Stimulated activated CD4-positive, alpha-beta T cell treated with anti-CD3 and anti-CD28 coated beads, Interleukin-2, amount 100 ng/mL, for 48 hours (primary cell): ENCODE measurements at regions not wholly inside any gene's neighbourhood (a gene's known extent, or its start where the extent isn't known, plus 50 kb on each side); places are given as distances from the start of the nearest gene placed in this dataset.
"Not testable (repeated sequence)": the region's sequence is repeated elsewhere in the genome, so short reads cannot be mapped to it uniquely, and the experiment has no call there.

Experiments
- DNase-seq, 2 donors: peaks; one replicate each; pipeline ENCODE4 v3.0.0-alpha.2; 2020

GRCh38 chr10:65341323-65341925, 1584.4 kb upstream of the LRRTM3 start:
- DNase-seq: no peak

- no peak for DNase-seq
Observed at GRCh38 chr10:65342245-65342644, 1583.6 kb upstream of the LRRTM3 start.

GRCh38 chr10:65346466-65346865, 1579.4 kb upstream of the LRRTM3 start:
- DNase-seq: no peak

DNA sequence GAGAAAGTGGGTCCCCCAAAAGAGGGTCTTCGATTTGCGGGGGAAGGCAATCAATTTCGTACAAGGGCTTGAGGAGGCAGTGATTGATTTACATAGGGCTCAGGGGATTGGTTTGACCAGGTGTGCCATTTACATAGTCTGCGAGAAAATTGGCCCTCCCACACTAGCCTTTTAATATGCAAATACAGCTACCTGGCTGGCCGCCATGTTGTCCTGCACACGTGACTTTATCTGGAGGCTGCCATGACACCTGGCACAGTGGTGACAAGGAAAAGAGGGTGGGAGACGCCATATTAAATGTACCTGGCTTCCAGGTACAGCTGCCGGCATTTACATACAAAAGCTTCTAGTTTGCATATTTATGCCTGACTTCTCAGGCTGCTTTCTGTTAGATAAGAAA, 1577.2 kb upstream of the LRRTM3 start:
- DNase-seq: no peak

GRCh38 chr10:65350611-65351010, 1575.2 kb upstream of the LRRTM3 start:
- no peak for DNase-seq

DNA sequence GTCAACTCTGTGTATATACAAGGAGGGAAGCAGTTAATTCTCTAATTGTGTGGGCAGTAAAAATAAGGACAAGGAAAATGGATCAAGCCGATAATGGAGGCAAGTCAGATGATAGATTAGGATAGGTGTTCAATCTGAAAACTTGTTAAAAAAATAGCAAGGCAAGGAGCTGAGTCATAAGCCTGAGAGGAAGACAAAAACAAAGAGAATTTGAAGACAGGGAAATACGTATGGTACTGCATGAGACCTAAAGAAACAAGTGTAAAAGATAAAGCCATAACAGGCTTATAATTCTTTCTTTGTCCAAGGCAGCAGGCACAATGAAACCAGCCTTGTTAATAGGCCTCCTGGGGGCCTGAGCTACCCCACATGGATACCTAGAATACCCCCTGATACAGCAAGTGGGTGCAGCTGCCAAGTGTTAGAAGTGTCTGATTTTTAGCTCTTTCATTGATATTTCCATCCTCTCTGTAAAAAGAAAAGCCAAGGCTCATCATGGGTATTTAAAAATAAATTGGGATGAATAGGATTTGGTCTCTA, 1570.6 kb upstream of the LRRTM3 start:
- DNase-seq: no peak

DNA sequence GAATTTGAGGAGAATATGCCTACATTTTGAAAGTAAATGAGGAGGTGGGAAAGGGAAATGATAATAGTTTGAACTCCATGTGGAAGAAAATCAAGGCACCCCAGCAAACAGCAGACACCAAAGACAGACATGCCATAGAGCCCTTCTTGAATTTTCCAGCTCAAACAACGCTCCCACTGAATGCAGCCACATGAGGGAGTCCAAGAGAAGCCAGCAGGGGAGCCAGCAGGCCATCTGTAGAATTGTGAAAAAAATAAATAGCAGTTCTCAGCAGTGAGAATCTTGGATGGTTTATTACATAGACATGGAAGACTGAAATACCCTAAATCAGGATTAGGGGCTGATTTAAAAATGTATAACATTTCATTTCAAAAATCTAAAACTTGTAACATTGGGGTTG, 1567.3 kb upstream of the LRRTM3 start:
- no peak for DNase-seq

DNA sequence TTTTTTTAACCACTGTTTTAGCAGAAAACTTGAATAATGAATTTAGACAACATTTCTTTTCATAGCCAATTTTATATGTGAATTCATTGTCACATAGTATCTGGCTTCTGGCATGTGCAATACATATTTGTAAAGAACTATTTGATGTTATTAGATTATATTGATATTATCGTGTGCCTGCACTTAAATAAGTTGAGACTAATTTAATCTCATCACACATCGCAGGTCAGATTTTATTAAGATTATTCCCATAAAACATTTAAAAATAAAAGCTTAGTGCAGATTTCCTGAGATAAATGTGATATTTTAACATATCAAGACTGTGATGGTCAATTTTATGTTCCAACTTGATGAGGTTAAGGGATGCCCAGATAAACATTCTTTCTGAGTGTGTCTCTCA, 1565.3 kb upstream of the LRRTM3 start:
- DNase-seq: no peak

GRCh38 chr10:65365878-65366277, 1560.0 kb upstream of the LRRTM3 start:
- DNase-seq: no peak

- no peak for DNase-seq
Observed at GRCh38 chr10:65367706-65368105, 1558.1 kb upstream of the LRRTM3 start.

DNA sequence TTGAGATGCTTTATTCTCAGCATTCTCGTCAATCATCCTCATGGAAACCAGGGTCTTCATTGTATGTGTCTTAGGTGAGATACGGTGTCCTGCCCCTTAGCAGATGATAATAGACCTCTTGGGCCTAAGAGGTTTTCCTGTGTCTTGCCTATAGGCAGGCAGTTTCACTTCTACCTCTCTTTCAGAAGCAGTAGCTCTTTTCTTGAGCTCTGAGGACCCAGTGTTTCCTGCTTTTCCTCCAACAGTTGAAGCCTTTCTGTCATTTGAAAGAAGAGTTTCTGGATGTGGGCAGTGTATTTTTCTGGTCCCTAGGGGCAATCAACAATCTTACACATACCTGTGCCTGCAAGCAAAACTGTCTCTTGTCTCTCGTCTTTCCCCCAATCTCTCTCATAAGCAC, 1550.3 kb upstream of the LRRTM3 start:
- DNase-seq: no peak

- DNase-seq: no peak
Observed at GRCh38 chr10:65377687-65378086, 1548.1 kb upstream of the LRRTM3 start.

DNA sequence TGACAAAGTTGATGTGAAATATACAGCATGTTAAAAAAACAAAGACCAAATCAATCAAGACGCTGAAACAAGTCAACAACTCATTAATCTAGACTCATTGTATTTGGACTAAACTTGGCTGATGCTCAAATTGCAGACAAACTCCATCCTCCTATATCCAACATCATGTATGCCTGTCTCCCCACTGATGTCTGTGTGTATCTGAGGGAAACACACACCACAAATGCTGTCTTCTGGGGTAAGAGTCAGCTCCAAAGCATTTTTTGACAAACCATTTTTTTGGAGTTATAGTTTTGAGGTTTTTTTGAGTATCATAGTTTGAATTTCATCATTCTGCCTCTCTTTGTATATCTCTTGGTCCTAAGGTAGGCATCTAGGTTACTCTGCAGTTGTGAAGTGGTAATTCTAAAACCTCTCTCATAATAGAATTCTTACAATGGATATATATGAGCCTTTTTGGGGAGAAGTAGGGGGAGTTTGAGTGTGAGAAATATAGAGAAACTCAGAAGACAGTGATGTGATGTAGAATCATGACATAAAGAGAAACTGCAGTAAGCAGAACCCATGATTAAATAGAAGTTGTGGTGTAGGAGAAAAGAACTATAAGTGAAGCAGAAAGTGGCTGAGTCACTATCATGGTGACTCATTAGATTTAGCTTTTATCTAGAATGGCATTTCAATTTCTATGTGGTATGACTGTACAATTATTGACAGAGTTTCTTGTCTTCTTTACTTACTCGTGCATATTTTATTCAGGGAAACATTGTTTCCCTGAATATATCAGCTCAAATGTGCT, 1531.1 kb upstream of the LRRTM3 start:
- no peak for DNase-seq

GRCh38 chr10:65395631-65396030, 1530.2 kb upstream of the LRRTM3 start:
- DNase-seq: no peak

- DNase-seq: no peak
Observed at GRCh38 chr10:65396997-65397396, 1528.8 kb upstream of the LRRTM3 start.

DNA sequence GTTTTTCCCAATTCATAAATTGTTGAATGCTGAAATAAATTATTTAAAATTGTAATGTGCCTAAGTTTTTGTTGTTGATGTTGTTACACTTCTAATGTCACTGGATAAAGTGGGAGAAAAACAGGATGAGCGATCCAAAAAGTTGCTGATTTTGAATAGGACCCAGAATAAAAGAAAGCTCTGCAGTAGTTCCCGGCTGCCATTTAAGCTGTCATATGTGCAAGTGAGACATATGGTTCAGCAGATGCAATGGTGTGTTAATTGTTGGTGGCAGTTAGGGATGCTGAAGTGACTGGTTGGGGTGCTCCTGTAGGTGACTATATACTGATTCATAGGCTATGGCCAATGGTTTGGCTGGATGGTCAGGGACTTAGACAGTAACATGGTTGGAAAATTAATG, 1517.4 kb upstream of the LRRTM3 start:
- DNase-seq: no peak

DNA sequence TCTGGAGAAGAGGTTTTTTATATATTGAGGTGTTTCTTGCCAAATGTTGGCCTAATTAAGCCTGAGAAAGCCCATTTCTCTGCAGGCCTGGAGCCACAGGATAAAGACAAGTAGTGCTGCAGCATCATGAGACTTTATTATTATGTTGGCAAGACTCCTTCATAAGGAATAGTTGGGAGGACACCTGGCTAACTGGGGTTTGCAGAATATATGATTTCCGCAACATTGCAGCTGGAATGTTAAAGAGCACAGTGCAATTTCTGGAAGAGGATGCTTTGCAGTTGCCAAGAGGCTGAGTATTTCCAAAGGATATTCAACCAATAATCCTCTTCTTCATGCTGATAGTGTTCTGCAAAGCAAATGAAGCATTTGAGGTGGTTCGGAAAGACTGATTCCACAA, 1512.8 kb upstream of the LRRTM3 start:
- no peak for DNase-seq

GRCh38 chr10:65415318-65415717, 1510.5 kb upstream of the LRRTM3 start:
- no peak for DNase-seq

DNA sequence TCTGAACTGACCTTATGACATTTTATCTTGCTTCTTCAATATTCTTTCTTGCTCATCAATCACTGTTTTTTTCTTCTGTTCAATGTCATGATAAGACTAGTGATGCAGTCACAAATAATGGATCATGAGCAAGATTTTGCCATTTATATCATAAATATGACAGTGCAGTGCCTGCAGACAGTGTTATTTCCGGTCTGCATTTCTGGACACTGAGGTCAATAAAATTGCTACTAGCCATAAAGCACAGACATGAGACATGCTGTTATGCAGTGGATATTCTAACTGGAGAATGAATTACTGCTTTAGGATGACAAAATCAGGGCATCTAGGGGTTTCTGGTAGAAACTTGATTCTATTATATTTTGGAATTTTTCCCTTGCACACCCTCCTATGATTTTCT, 1509.7 kb upstream of the LRRTM3 start:
- DNase-seq: no peak

- no peak for DNase-seq
Observed at GRCh38 chr10:65419629-65420028, 1506.2 kb upstream of the LRRTM3 start.

DNA sequence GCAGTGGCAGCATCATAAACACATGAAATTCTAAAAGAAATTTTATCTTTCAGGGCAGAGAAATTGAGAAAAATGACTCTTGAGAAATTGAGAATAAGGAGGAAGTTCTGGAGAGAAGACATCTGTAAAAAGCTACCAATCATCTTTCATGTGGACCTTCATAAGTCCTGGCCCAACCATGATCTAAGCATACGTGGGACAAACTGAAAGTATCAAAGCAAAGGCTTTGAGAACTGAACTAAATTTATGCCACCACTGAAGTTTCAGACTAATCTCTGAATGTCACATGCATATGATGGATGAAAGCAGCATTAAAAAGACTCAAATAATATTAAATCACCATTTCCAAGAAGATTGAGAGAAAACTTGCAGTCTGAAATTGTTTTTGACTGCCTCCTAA, 1502.8 kb upstream of the LRRTM3 start:
- DNase-seq: no peak

GRCh38 chr10:65429381-65429780, 1496.5 kb upstream of the LRRTM3 start:
- DNase-seq: not testable (repeated sequence)

- no peak for DNase-seq
Observed at GRCh38 chr10:65430979-65431378, 1494.9 kb upstream of the LRRTM3 start.

- DNase-seq: no peak
Observed at GRCh38 chr10:65470986-65471385, 1454.8 kb upstream of the LRRTM3 start.

DNA sequence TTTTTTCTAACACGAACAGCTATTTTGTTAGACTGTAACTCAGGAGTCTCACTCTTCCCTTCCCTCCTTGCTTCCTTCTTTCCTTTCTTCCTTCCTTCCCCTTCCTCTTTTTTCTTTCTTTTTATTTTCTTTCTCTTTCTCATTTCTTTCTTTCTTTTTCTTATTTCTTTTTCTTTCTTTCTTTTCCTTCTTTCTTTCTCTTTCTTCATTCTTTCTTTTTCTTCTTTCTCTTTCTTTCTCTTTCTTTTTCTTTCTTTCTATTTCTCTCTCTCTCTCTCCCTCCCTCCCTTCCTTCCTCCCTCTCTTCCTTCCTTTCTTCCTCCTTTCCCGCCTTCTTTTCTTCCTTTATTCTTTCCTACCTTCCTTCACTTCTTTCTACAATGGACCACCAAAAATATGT, 1443.0 kb upstream of the LRRTM3 start:
- no peak for DNase-seq
